ENCODE measurements at regions not wholly inside any gene's neighbourhood (a gene's known extent, or its start where the extent isn't known, plus 50 kb on each side); places are given as distances from the start of the nearest gene placed in this dataset.

DNA sequence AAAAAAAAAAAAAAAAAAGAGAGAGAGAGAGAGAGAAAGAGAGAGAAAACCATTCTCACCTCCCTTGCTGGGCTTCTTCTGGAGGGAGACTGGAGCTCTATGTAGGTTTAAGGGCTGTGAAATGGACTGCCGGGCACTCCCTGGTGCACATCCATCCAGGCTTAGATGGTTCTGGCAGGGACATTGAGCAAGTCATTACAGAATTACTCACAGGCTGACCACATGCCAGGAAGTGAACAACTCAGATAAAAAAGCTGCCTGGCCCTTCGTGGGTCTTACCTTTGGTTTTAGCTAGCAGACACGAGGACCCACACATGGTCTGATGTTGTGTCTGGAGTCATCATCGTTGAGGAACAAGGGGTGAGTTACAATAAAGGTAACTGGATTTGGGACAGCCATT lies 847.4 kb upstream of the EEF2KMT start:
- Mint-ChIP-seq H3K4me1 (ENCODE audit: low read depth) (no peaks in the 10 kb centered on the region), H3K4me3 (ENCODE audit: unreplicated experiment) (no peak overlapping the region), H3K36me3 (ENCODE audit: low read depth) (no peaks in the 10 kb centered on the region), H3K27me3 (ENCODE audit: low read depth) (no peaks in the 10 kb centered on the region), H3K9me3 (ENCODE audit: low read depth) (peaks cover 64% of the 10 kb centered on the region), H3K27ac (ENCODE audit: unreplicated experiment) (no peak overlapping the region)
- DNase-seq (ENCODE audit: low spot score): no peak
- TF ChIP-seq CTCF (IDR thresholded peaks at IDR 0.05): no peak

- no peaks in the 10 kb centered on the region for H3K27me3 Mint-ChIP-seq (ENCODE audit: low read depth)
- DNase-seq (ENCODE audit: low spot score): no peak
- H3K4me3 Mint-ChIP-seq (ENCODE audit: unreplicated experiment): no peak overlapping the region
- H3K27ac Mint-ChIP-seq (ENCODE audit: unreplicated experiment): no peak overlapping the region
- peaks cover 62% of the 10 kb centered on the region for H3K9me3 Mint-ChIP-seq (ENCODE audit: low read depth)
- no peak for TF ChIP-seq CTCF (IDR thresholded peaks at IDR 0.05)
- H3K4me1 Mint-ChIP-seq (ENCODE audit: low read depth): no peaks in the 10 kb centered on the region
- no peaks in the 10 kb centered on the region for H3K36me3 Mint-ChIP-seq (ENCODE audit: low read depth)
Measured at GRCh38 chr16:5938607-5939006, 841.0 kb upstream of the EEF2KMT start.

DNA sequence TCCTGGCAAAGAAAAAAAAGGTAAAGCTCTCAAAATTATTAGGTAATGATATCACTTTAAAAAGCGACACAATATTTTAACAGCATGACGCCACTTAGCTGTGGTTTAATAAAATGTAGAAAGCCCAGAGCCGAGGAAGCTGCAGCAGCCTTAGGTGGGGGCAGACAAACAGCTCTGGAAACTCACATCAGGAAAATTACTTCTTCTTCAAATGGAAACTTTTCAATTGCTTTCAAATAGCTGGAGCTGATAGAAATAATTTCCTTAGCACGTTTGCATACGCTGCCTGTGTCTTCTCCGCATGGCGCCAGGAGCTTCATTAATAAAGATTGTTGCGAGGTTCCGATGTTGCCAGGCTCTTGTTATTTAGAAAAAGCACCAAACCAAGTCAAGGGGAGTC lies 835.3 kb upstream of the EEF2KMT start:
- no peak for TF ChIP-seq CTCF (IDR thresholded peaks at IDR 0.05)
- Mint-ChIP-seq H3K9me3 (ENCODE audit: low read depth) (peaks cover 55% of the 10 kb centered on the region), H3K4me1 (ENCODE audit: low read depth) (no peaks in the 10 kb centered on the region), H3K27me3 (ENCODE audit: low read depth) (no peaks in the 10 kb centered on the region), H3K27ac (ENCODE audit: unreplicated experiment) (no peak overlapping the region), H3K4me3 (ENCODE audit: unreplicated experiment) (no peak overlapping the region), H3K36me3 (ENCODE audit: low read depth) (no peaks in the 10 kb centered on the region)
- DNase-seq (ENCODE audit: low spot score): no peak

- no peak overlapping the region for H3K4me3 Mint-ChIP-seq (ENCODE audit: unreplicated experiment)
- no peaks in the 10 kb centered on the region for H3K4me1 Mint-ChIP-seq (ENCODE audit: low read depth)
- no peak for DNase-seq (ENCODE audit: low spot score)
- H3K9me3 Mint-ChIP-seq (ENCODE audit: low read depth): peaks cover 50% of the 10 kb centered on the region
- TF ChIP-seq CTCF (IDR thresholded peaks at IDR 0.05): no peak
- H3K27ac Mint-ChIP-seq (ENCODE audit: unreplicated experiment): no peak overlapping the region
- no peaks in the 10 kb centered on the region for H3K36me3 Mint-ChIP-seq (ENCODE audit: low read depth)
- H3K27me3 Mint-ChIP-seq (ENCODE audit: low read depth): no peaks in the 10 kb centered on the region
Measured at GRCh38 chr16:5928476-5929065, 831.0 kb upstream of the EEF2KMT start.

- Mint-ChIP-seq H3K4me1 (ENCODE audit: low read depth) (no peaks in the 10 kb centered on the region), H3K9me3 (ENCODE audit: low read depth) (peaks cover 43% of the 10 kb centered on the region), H3K36me3 (ENCODE audit: low read depth) (no peaks in the 10 kb centered on the region), H3K4me3 (ENCODE audit: unreplicated experiment) (no peak overlapping the region), H3K27me3 (ENCODE audit: low read depth) (no peaks in the 10 kb centered on the region), H3K27ac (ENCODE audit: unreplicated experiment) (no peak overlapping the region)
- DNase-seq (ENCODE audit: low spot score): no peak
- no peak for TF ChIP-seq CTCF (IDR thresholded peaks at IDR 0.05)
Measured at GRCh38 chr16:5925850-5926249, 828.3 kb upstream of the EEF2KMT start.

Measured in chondrocyte (in vitro differentiated cells).